Activated naive CD4-positive, alpha-beta T cell treated with anti-CD3 and anti-CD28 coated beads, Interleukin-2, amount 50 U/mL, for 24 hours (primary cell): ENCODE measurements at regions not wholly inside any gene's neighbourhood (a gene's known extent, or its start where the extent isn't known, plus 50 kb on each side); places are given as distances from the start of the nearest gene placed in this dataset.

Source experiments
- H3K27ac Mint-ChIP-seq: one replicate; pipeline ENCODE4 v1.8.0; 2021; ENCODE audit warnings: mild to moderate bottlenecking, mixed read lengths
- H3K27me3 Mint-ChIP-seq: one replicate; pipeline ENCODE4 v1.8.0; 2021; ENCODE audit warnings: mixed read lengths
- H3K36me3 Mint-ChIP-seq: one replicate; pipeline ENCODE4 v1.8.0; 2021; ENCODE audit warnings: mixed read lengths
- H3K4me1 Mint-ChIP-seq: one replicate; pipeline ENCODE4 v1.8.0; 2021; ENCODE audit warnings: mixed read lengths
- H3K4me3 Mint-ChIP-seq: one replicate; pipeline ENCODE4 v1.8.0; 2021; ENCODE audit warnings: mild to moderate bottlenecking, mixed read lengths
- H3K9me3 Mint-ChIP-seq: one replicate; pipeline ENCODE4 v1.8.0; 2021; ENCODE audit warnings: mixed read lengths

DNA sequence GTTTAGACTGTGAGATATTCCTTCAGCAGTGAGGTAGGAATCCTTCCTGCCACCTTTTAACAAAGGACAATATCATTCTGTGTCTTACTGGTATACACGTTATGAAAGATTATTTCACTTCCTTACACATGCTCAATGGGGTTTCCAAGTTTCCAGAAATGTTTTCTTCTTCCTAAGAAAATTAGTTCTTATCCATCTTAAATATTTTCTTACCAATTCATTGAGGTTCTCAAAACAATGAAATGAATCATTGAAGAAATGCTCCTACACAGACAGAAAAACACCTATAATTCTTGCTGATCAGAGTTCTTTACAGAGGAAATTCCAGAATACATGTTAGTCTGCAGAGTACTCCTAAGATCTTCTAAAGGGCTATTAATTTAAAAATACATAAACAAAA, 51.4 kb upstream of the SEC61G start:
- no peaks in the 10 kb centered on the region for H3K4me1 Mint-ChIP-seq
- no peak overlapping the region for H3K4me3 Mint-ChIP-seq
- H3K36me3 Mint-ChIP-seq: no peaks in the 10 kb centered on the region

DNA sequence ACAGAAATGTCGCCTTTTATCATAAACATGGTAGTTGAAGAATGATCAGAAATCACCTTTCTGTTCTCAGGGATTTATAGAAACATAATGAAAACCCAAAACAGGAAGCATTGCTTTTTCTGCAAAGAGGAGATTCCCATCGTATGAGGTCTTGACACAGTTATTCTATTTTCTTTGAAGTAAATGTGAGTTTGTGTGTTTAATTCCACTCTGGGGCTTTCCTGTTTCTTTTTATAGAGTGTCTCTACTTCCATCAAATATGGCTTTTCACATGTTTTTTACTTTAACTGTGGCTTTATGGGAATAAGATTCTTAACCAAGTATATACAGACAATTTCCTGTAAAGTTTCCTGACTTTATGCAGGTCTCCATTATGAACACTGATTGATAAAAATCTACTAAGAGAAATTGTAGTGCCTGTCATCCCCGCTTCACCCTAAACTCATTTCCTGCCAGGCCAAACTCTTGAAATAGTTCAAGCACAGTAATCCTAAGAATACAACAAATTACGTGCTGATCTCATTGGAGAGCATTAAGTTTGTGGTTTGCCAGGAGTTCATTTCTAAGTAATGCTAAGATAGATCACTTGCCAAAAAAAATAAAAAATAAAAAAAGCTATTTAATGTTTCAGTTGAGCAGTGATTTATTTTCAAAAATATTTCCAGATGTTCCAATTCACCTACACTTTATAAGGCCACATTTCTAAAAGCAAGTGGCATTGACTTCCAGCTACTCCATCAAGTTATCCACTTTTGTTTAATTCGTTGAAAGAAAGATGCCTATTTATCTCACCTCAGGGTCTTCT, 52.2 kb upstream of the SEC61G start:
- peaks cover 3% of the 10 kb centered on the region for H3K27me3 Mint-ChIP-seq
- no peaks in the 10 kb centered on the region for H3K9me3 Mint-ChIP-seq
- H3K36me3 Mint-ChIP-seq: no peaks in the 10 kb centered on the region
- H3K27ac Mint-ChIP-seq: no peak overlapping the region
- H3K4me1 Mint-ChIP-seq: no peaks in the 10 kb centered on the region
- no peak overlapping the region for H3K4me3 Mint-ChIP-seq

More for the DNA sequence above, 51.4 kb upstream of the SEC61G start:
- no peak overlapping the region for H3K27ac Mint-ChIP-seq
- H3K27me3 Mint-ChIP-seq: peaks cover 5% of the 10 kb centered on the region
- H3K9me3 Mint-ChIP-seq: no peaks in the 10 kb centered on the region

DNA sequence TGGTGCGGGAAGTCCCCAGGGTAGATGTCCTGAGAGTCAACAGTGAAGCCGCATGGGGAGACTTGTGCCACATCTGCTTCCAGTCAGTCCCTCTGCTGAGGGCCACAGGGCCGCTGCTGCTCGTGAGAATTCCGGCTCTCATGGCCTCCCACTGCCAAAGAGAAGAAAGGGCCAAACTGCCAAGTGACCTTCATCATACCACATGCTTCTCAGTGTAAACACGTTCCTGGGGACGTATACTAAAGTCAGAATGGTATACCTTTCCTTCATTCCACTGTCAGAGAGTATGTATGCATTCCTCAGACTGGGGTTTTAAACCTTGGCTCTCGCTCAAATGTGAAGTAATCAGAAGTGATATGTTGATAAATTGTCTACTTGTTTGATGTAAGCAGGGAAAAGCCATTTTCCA, 52.8 kb upstream of the SEC61G start:
- no peaks in the 10 kb centered on the region for H3K36me3 Mint-ChIP-seq
- H3K4me3 Mint-ChIP-seq: no peak overlapping the region
- H3K27ac Mint-ChIP-seq: no peak overlapping the region
- H3K4me1 Mint-ChIP-seq: no peaks in the 10 kb centered on the region
- peaks cover 3% of the 10 kb centered on the region for H3K27me3 Mint-ChIP-seq
- no peaks in the 10 kb centered on the region for H3K9me3 Mint-ChIP-seq

DNA sequence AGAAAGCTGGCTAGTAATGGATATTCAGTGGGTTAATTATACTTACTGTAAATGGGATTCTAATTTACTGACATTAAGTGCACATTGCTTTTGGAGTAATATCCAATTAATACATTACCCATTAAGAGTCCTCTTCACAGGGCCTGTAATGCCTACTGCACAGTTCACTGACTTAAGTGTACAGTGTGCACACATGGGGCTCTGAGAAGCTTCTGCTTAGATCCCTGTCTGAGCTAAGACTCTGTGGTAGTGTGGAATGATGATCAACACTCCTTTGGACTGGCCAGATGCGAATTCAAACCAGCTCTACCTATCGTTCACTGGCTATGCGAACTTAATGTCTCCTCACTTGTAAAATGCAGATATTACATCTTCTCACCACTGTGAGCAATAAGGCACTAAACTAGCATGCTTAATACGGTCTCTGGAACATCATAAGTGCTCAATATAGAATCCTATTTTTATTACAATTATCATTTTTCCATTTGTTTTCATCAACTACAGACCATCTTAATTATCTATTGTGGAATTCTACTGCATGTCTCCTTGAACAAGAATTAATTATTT, 53.8 kb upstream of the SEC61G start:
- H3K36me3 Mint-ChIP-seq: no peaks in the 10 kb centered on the region
- H3K4me1 Mint-ChIP-seq: no peaks in the 10 kb centered on the region

DNA sequence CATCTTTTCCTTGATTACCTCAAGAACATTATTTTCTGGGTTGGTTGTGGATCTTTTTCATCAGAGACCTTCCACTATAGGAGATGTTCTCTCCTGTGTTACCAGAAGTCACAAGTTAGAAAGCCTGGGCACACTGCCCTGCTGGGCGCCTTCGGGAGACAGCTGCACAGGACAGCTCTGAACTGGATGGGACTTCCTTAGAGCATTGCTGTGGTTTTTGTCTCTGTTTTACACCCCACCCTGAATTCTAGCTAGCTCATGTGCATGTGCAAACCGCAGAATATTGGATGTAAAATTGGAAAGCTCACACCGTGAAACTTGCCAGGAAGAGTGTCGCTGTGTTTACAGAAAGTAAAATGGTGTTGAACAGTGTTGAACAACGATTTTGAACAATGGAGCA, 54.4 kb upstream of the SEC61G start:
- no peaks in the 10 kb centered on the region for H3K9me3 Mint-ChIP-seq
- H3K27ac Mint-ChIP-seq: no peak overlapping the region
- no peak overlapping the region for H3K4me3 Mint-ChIP-seq
- peaks cover 3% of the 10 kb centered on the region for H3K27me3 Mint-ChIP-seq
- H3K36me3 Mint-ChIP-seq: no peaks in the 10 kb centered on the region
- no peaks in the 10 kb centered on the region for H3K4me1 Mint-ChIP-seq

More for the DNA sequence above, 53.8 kb upstream of the SEC61G start:
- H3K4me3 Mint-ChIP-seq: no peak overlapping the region
- H3K27me3 Mint-ChIP-seq: peaks cover 3% of the 10 kb centered on the region
- H3K27ac Mint-ChIP-seq: no peak overlapping the region
- no peaks in the 10 kb centered on the region for H3K9me3 Mint-ChIP-seq

DNA sequence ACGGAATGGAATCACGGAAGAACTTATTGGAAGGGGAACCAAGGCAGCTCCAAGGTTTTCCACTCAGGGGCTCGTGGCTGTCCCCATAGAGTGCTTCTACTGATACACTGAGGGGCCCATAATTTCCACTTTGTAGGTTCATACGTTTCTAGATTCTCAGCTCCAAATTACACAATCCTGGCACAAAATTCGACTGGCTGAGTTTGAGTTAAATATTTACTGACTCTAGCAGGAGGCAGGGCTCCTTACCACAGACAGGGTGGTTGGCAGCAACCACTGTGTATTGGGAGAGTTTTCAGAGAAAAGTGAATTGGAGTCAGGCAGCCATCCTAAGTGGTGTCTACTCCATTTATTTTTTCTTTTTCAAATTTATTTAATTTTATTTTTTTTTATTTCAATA, 55.4 kb upstream of the SEC61G start:
- Mint-ChIP-seq H3K9me3 (no peaks in the 10 kb centered on the region), H3K27me3 (peaks cover 3% of the 10 kb centered on the region), H3K36me3 (no peaks in the 10 kb centered on the region), H3K4me3 (no peak overlapping the region), H3K27ac (no peak overlapping the region), H3K4me1 (no peaks in the 10 kb centered on the region)

DNA sequence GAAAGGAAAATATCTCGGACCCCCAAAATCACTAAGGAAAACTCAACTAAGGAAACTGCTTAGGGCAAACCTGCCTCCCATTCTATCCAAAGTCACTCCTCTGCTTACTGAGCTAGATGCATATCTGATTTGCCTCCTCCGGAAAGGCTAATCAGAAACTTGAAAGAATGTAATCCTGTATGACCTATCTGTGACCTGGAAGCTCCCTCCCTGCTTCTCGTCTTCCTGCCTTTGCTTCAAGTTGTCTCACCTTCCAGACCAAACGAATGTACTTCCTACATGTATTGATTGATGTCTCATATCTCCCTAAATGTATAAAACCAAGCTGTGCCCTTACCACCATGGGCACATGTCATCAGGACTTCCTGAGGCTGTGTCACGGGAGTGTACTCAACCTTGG, 58.1 kb upstream of the SEC61G start:
- H3K36me3 Mint-ChIP-seq: no peaks in the 10 kb centered on the region
- no peaks in the 10 kb centered on the region for H3K4me1 Mint-ChIP-seq
- no peak overlapping the region for H3K4me3 Mint-ChIP-seq
- no peaks in the 10 kb centered on the region for H3K9me3 Mint-ChIP-seq
- H3K27me3 Mint-ChIP-seq: peaks cover 11% of the 10 kb centered on the region
- no peak overlapping the region for H3K27ac Mint-ChIP-seq

DNA sequence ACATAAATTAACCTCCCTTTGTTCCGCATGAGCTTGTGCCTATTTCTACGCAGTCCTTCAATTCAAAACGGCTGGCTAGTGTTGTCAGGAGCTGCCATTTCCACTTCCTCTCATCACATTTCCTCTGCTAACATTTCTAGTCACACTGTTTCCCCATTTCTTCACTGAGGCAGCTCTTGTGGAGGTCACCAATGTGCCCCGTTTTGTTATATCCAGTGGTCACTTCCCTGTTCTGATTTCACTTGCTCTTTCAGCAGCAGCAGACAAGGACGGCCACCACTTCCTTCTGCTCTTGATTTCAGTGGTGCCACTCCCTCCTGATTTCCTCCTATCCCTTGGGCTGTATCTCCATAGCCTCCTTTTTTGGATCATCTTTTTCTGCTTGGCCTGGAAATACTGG, 64.8 kb upstream of the SEC61G start:
- H3K4me3 Mint-ChIP-seq: no peak overlapping the region

DNA sequence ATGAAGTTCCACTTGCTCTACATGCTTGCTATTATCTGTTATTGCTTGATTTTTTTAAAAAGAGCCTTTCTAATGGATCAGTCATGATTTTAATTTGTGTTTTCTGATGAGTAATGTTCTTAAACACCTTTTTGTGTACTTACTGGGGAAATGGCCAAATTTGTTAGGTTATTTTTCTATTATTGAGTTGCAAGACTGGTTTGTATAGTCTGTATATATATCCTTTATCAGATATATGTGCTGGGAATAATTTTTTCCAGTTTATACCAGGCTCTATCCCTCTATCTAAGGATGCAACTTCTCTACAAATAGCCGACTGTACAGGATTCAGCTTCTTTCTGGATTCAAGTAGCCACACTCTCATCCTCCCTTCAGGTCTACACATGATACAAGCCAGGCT, 65.6 kb upstream of the SEC61G start:
- Mint-ChIP-seq H3K36me3 (no peaks in the 10 kb centered on the region), H3K27ac (no peak overlapping the region), H3K4me3 (no peak overlapping the region), H3K9me3 (no peaks in the 10 kb centered on the region), H3K4me1 (no peaks in the 10 kb centered on the region), H3K27me3 (peaks cover 20% of the 10 kb centered on the region)

More for the DNA sequence above, 64.8 kb upstream of the SEC61G start:
- H3K36me3 Mint-ChIP-seq: no peaks in the 10 kb centered on the region
- no peaks in the 10 kb centered on the region for H3K4me1 Mint-ChIP-seq
- H3K9me3 Mint-ChIP-seq: no peaks in the 10 kb centered on the region
- no peak overlapping the region for H3K27ac Mint-ChIP-seq
- peaks cover 21% of the 10 kb centered on the region for H3K27me3 Mint-ChIP-seq

DNA sequence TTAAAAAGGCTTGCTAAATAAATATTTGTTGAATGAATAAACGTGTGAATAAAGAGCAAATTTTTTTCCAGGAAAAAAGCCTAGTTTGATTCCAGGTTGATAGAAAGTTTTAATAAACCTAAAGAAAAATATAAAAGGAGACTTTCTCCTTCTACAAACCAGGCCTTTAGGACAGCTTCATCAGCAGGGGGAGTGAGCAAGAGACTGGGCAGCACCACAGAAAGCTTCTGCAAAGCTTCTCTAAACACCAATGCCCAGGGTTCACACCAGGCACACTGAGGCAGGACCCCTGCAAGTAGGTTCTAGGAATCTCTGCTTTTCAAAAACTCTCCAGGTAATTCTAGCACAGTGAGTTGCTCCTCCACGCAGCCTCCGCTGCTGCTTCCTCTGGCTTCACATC, 66.4 kb upstream of the SEC61G start:
- H3K4me3 Mint-ChIP-seq: no peak overlapping the region
- H3K36me3 Mint-ChIP-seq: no peaks in the 10 kb centered on the region
- no peak overlapping the region for H3K27ac Mint-ChIP-seq
- H3K9me3 Mint-ChIP-seq: no peaks in the 10 kb centered on the region
- no peaks in the 10 kb centered on the region for H3K4me1 Mint-ChIP-seq
- peaks cover 17% of the 10 kb centered on the region for H3K27me3 Mint-ChIP-seq

DNA sequence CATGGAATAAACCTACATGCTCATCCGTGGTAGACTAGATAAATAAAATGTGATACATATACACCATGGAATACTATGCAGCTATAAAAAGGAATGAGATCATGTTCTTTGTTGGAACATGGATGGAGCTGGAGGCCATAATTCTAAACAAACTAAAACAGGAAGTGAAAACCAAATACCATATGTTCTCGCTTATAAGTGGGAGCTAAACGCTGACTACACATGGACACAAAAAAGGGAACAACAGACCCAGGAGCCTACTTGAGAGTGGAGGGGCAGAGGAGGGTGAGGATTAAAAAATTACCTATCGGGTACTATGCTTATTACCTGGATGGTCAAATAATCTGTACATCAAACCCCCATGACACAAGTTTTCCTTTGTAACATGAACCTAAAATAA, 68.7 kb upstream of the SEC61G start:
- H3K4me3 Mint-ChIP-seq: no peak overlapping the region
- peaks cover 10% of the 10 kb centered on the region for H3K27me3 Mint-ChIP-seq
- peaks cover 5% of the 10 kb centered on the region for H3K9me3 Mint-ChIP-seq
- H3K27ac Mint-ChIP-seq: no peak overlapping the region
- no peaks in the 10 kb centered on the region for H3K4me1 Mint-ChIP-seq
- no peaks in the 10 kb centered on the region for H3K36me3 Mint-ChIP-seq

DNA sequence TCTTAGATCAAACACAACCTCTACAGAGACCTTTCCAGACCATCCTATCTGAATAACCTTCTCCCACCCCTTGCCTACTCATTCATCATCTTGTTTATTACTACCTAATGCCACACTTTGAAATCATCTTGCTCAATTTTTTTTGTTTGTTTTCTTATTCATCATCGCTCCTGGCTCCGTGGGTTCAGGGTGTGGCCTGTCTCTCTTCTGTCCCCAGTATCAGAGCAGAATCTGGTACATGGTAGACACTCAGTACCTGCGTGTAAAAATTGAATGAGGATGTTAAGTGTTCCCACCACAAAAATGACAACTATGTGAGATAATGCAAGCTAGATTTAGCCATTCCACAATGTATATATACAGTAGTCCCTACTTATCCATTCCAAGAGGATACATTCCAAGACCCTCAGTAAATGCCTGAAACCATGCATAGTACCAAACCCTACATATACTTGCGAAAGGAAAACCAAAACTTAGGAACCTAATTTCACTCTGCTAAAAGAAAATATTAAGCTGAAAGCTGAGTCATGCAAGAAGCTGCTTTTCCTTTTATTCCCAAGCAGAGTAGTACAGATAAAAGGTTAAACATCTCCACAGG, 72.1 kb upstream of the SEC61G start:
- Mint-ChIP-seq H3K36me3 (no peaks in the 10 kb centered on the region), H3K4me1 (no peaks in the 10 kb centered on the region), H3K27me3 (peaks cover 2% of the 10 kb centered on the region), H3K9me3 (peaks cover 5% of the 10 kb centered on the region), H3K27ac (no peak overlapping the region), H3K4me3 (no peak overlapping the region)

DNA sequence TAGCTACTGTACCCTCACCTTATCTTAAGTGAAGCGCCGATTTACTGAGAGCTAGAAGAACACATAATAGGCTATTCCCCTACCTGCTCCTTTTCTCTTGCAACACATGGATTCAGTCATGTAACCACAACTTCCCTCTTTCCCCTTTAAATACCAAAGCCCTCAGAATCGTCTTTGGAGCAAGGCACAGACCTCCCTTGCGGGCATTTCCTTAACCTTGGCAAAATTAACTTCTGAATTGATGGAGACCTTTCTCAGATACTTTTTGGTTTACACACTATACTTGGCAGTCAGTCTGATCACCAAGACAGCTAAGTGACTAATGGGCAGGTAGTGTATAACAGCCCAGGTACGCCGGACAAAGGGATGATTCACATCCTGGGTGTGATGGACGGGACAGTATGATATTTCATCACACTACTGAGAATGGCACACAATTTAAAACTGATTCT, 72.7 kb upstream of the SEC61G start:
- no peak overlapping the region for H3K27ac Mint-ChIP-seq
- H3K36me3 Mint-ChIP-seq: no peaks in the 10 kb centered on the region
- H3K4me1 Mint-ChIP-seq: no peaks in the 10 kb centered on the region
- H3K9me3 Mint-ChIP-seq: peaks cover 5% of the 10 kb centered on the region
- no peaks in the 10 kb centered on the region for H3K27me3 Mint-ChIP-seq
- H3K4me3 Mint-ChIP-seq: no peak overlapping the region

DNA sequence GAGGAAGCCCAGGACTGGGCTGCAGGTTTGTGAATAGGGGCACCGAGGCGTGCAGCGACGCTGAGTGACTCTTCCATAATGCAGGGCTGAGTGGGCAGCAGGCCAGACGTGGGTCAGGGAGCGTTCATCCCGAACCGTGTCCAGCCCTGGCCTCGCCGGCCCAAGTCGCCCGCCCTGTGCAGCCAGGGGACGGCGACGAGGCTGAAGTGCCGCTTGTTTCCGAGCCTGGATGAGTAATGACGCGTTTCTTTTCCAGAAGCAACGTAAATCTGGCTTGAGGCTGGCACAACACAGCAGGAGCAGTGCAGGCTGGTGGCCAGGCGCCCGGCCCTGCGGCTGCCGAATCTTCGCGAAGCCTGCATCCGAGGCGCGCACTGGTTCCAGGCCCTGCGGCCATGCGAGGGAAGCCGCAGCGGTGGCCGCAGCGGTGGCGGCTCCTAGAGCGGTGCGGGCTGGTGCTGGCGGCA, 74.0 kb upstream of the SEC61G start:
- Mint-ChIP-seq H3K27ac (no peak overlapping the region), H3K36me3 (no peaks in the 10 kb centered on the region), H3K9me3 (peaks cover 5% of the 10 kb centered on the region), H3K4me3 (no peak overlapping the region), H3K27me3 (no peaks in the 10 kb centered on the region), H3K4me1 (no peaks in the 10 kb centered on the region)

DNA sequence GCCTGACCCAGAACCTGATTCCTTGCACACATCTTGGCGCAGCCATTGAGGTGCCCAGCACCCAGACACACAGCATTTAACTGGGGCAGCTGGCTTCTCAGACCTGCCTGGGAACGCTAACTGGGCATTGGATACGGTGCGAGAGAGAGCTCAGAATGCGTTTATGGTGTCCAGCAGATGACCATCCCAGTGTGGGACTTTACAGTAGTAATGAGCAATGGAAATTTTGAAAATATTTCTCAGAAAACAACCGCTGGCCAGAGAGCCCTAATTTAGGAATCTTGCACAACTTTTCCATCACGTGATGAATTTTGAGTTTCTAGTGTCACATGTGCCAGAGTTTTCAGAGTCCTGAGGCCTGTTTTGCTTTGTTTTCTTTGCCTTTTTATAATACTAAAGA, 78.2 kb upstream of the SEC61G start:
- no peak overlapping the region for H3K27ac Mint-ChIP-seq
- H3K36me3 Mint-ChIP-seq: no peaks in the 10 kb centered on the region

DNA sequence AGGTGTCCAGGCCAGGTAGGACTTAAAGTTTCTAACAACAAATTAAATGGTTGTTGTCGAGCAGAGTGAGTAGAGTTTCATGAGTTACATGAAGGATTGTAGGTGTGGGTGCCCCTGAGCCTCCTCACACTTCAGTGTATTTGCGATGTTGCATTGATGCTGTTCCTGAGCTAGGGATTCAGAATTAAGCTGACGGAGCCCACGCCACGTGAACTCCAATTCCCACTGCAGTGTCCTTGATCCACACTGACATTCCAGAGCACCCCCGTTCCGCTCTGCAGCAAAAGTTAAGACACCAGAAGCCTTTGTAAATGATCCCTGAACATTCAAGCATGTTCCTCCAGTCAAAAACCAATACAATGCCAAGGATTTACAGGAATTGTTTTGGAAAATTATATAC, 78.8 kb upstream of the SEC61G start:
- Mint-ChIP-seq H3K9me3 (no peaks in the 10 kb centered on the region), H3K4me3 (no peak overlapping the region), H3K27me3 (no peaks in the 10 kb centered on the region), H3K27ac (no peak overlapping the region), H3K4me1 (no peaks in the 10 kb centered on the region), H3K36me3 (no peaks in the 10 kb centered on the region)

More for the DNA sequence above, 78.2 kb upstream of the SEC61G start:
- H3K4me3 Mint-ChIP-seq: no peak overlapping the region
- no peaks in the 10 kb centered on the region for H3K9me3 Mint-ChIP-seq
- H3K4me1 Mint-ChIP-seq: no peaks in the 10 kb centered on the region
- no peaks in the 10 kb centered on the region for H3K27me3 Mint-ChIP-seq
